ENCODE measurements at regions not wholly inside any gene's neighbourhood (a gene's known extent, or its start where the extent isn't known, plus 50 kb on each side); places are given as distances from the start of the nearest gene placed in this dataset.
"Not testable (repeated sequence)": the region's sequence is repeated elsewhere in the genome, so short reads cannot be mapped to it uniquely, and the experiment has no call there.

GRCh38 chr21:14825514-14825974, 239.3 kb downstream of the NRIP1 start:
- FAIRE-seq, result no peak

- FAIRE-seq, result no peak
These were observed 240.7 kb downstream of the NRIP1 start for GRCh38 chr21:14824126-14824525.

- FAIRE-seq, result no peak
These were observed 247.5 kb downstream of the NRIP1 start for GRCh38 chr21:14817311-14817710.

GRCh38 chr21:14814991-14815390, 249.8 kb downstream of the NRIP1 start:
- FAIRE-seq, result no peak

- no peak for FAIRE-seq
These were observed 250.5 kb downstream of the NRIP1 start for GRCh38 chr21:14814282-14814681.

- not testable (repeated sequence) for FAIRE-seq
These were observed 258.1 kb upstream of the SAMSN1 start for GRCh38 chr21:14804170-14804569.

- no peak for FAIRE-seq
These were observed 251.4 kb upstream of the SAMSN1 start for GRCh38 chr21:14797543-14797942.

GRCh38 chr21:14787312-14787711, 241.2 kb upstream of the SAMSN1 start:
- no peak for FAIRE-seq

GRCh38 chr21:14785679-14786078, 239.6 kb upstream of the SAMSN1 start:
- FAIRE-seq, result no peak

- no peak for FAIRE-seq
These were observed 227.7 kb upstream of the SAMSN1 start for GRCh38 chr21:14773777-14774345.

GRCh38 chr21:14771593-14771992, 225.5 kb upstream of the SAMSN1 start:
- no peak for FAIRE-seq

GRCh38 chr21:14768042-14768441, 221.9 kb upstream of the SAMSN1 start:
- FAIRE-seq, result no peak

- no peak for FAIRE-seq
These were observed 221.2 kb upstream of the SAMSN1 start for GRCh38 chr21:14767192-14767852.

GRCh38 chr21:14766241-14766640, 220.1 kb upstream of the SAMSN1 start:
- FAIRE-seq, result no peak

GRCh38 chr21:14763695-14764064, 217.6 kb upstream of the SAMSN1 start:
- FAIRE-seq, result no peak

GRCh38 chr21:14762734-14763694, 216.9 kb upstream of the SAMSN1 start:
- no peak for FAIRE-seq

GRCh38 chr21:14762327-14762726, 216.2 kb upstream of the SAMSN1 start:
- FAIRE-seq, result no peak

- FAIRE-seq, result no peak
These were observed 213.2 kb upstream of the SAMSN1 start for GRCh38 chr21:14759285-14759684.

GRCh38 chr21:14758849-14759248, 212.7 kb upstream of the SAMSN1 start:
- no peak for FAIRE-seq

- FAIRE-seq, result no peak
These were observed 211.6 kb upstream of the SAMSN1 start for GRCh38 chr21:14757533-14758327.

GRCh38 chr21:14755086-14755485, 209.0 kb upstream of the SAMSN1 start:
- no peak for FAIRE-seq

GRCh38 chr21:14754682-14755081, 208.6 kb upstream of the SAMSN1 start:
- no peak for FAIRE-seq

GRCh38 chr21:14754259-14754604, 208.1 kb upstream of the SAMSN1 start:
- FAIRE-seq, result no peak
